Ishikawa (cell line): ENCODE measurements at regions not wholly inside any gene's neighbourhood (a gene's known extent, or its start where the extent isn't known, plus 50 kb on each side); places are given as distances from the start of the nearest gene placed in this dataset.

Experiments used
- CEBPB ChIP-seq: IDR thresholded peaks from 2 replicates; pipeline ENCODE4 v1.6.1; 2012
- CREB1 ChIP-seq: IDR thresholded peaks from 2 replicates; pipeline ENCODE4 v1.6.1; 2012; ENCODE audit warnings: low read depth
- EGR1 ChIP-seq: IDR thresholded peaks from 2 replicates; pipeline ENCODE4 v1.6.1; 2012
- EP300 ChIP-seq: IDR thresholded peaks from 2 replicates; pipeline ENCODE4 v1.6.1; 2012; ENCODE audit warnings: borderline replicate concordance
- FOXM1 ChIP-seq: IDR thresholded peaks from 2 replicates; pipeline ENCODE4 v1.6.1; 2012; ENCODE audit warnings: low read depth, borderline replicate concordance
- MAX ChIP-seq: IDR thresholded peaks from 2 replicates; pipeline ENCODE4 v1.6.1; 2012
- NFIC ChIP-seq: IDR thresholded peaks from 2 replicates; pipeline ENCODE4 v1.6.1; 2012
- RAD21 ChIP-seq: IDR thresholded peaks from 2 replicates; pipeline ENCODE4 v1.6.1; 2012; ENCODE audit warnings: low read depth
- REST ChIP-seq: IDR thresholded peaks from 2 replicates; pipeline ENCODE4 v1.6.1; 2012; ENCODE audit warnings: low read depth, mild to moderate bottlenecking
- TAF1 ChIP-seq: IDR thresholded peaks from 2 replicates; pipeline ENCODE4 v1.6.1; 2012; ENCODE audit warnings: low read depth, mild to moderate bottlenecking
- TCF12 ChIP-seq: IDR thresholded peaks from 2 replicates; pipeline ENCODE4 v1.6.1; 2012; ENCODE audit warnings: low read depth
- TEAD4 ChIP-seq: IDR thresholded peaks from 2 replicates; pipeline ENCODE4 v1.6.1; 2012
- USF1 ChIP-seq: IDR thresholded peaks from 2 replicates; pipeline ENCODE4 v1.6.1; 2012
- YY1 ChIP-seq: IDR thresholded peaks from 2 replicates; pipeline ENCODE4 v1.6.1; 2012; ENCODE audit warnings: low read depth
- ZBTB7A ChIP-seq: IDR thresholded peaks from 2 replicates; pipeline ENCODE4 v1.6.1; 2012; ENCODE audit warnings: low read depth

- no peak for TF ChIP-seq TCF12
- no peak for TF ChIP-seq MAX
- no peak for TF ChIP-seq USF1
- TF ChIP-seq CEBPB: no peak
- no peak for TF ChIP-seq NFIC
- no peak for TF ChIP-seq ZBTB7A
- TF ChIP-seq CREB1: no peak
- no peak for TF ChIP-seq FOXM1
- TF ChIP-seq REST: no peak
- no peak for TF ChIP-seq YY1
- no peak for TF ChIP-seq TEAD4
- TF ChIP-seq EGR1: no peak
- TF ChIP-seq TAF1: no peak
These were observed 1251.2 kb downstream of the BRD1 start for GRCh38 chr22:48576333-48577013.

DNA sequence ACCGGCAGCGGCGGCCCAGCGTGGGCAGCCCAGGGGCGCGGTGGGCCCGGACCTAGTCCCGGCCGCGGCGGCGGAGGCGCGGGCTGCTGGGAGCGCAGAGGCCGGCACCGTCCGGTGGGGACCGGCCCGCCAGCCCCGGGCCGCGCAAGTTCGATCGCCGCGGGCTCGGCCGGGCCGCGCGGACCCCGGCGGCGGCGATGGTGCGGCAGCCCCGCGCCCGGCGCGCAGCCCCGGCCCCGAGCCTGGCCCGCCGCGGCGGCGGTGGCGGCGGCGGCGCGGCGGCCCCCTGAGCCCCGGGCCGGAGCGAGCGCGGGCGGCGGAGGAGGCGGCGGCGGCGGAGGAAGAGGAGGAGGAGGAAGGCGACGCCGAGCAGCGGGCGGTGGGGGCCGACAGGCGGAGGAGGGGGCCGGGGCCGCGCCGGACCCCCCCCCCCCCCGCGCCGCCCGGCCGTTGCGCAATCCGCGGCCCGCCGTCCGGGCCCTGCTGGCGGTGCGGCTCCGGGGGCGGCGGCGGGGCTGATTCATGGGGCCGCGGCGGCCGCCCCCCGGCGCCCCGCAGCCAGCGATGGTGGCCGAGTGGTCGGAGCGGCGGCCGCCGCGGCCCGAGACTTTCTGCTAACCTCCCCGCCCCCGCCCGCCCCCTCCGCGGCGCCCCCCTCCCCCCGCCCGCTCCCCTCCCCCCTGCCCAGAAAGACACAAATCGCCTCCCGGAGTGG is 1251.9 kb downstream of the BRD1 start:
- no peak for TF ChIP-seq FOXM1

- no peak for TF ChIP-seq CEBPB
- TF ChIP-seq USF1: no peak
- TF ChIP-seq ZBTB7A: no peak
- no peak for TF ChIP-seq YY1
These were observed 1252.7 kb downstream of the BRD1 start for GRCh38 chr22:48574776-48575617.

GRCh38 chr22:48573766-48574165 is 1253.9 kb downstream of the BRD1 start:
- TF ChIP-seq TAF1: no peak
- TF ChIP-seq EP300: no peak
- TF ChIP-seq NFIC: no peak
- no peak for TF ChIP-seq CEBPB
- TF ChIP-seq RAD21: no peak
- no peak for TF ChIP-seq REST
- TF ChIP-seq TEAD4: no peak
- no peak for TF ChIP-seq MAX
- no peak for TF ChIP-seq FOXM1
- TF ChIP-seq USF1: no peak
- no peak for TF ChIP-seq ZBTB7A
- TF ChIP-seq EGR1: no peak
- TF ChIP-seq CREB1: no peak
- no peak for TF ChIP-seq YY1

DNA sequence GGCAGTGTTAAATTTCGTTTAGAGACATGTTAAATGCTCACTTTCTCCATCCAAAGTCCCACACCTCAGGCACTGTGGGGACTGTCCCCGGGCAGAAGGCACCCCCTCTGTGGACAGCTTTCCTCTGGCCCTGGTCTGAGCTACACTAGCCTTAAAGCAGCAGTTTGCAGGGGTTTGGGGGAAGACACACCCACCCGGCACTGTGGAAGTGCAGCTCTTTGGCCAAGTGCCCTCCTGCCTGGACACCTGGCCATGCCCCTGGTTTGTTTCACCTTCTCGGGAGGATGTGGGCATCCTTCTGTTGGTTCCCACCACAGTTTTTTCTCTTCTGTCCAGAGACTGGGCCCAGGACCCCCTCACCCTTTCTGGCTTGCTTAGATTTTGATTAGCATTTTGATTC is 1254.7 kb downstream of the BRD1 start:
- TF ChIP-seq TEAD4 (no peak), TAF1 (no peak), MAX (no peak), ZBTB7A (no peak), TCF12 (no peak), RAD21 (no peak), CEBPB (no peak), YY1 (no peak), NFIC (no peak), FOXM1 (no peak), REST (no peak)
